HL-60 (cell line): ENCODE measurements at regions not wholly inside any gene's neighbourhood (a gene's known extent, or its start where the extent isn't known, plus 50 kb on each side); places are given as distances from the start of the nearest gene placed in this dataset.
"Not testable (repeated sequence)": the region's sequence is repeated elsewhere in the genome, so short reads cannot be mapped to it uniquely, and the experiment has no call there.

ENCODE experiments used
- DNase-seq, 2 experiments: peaks; one replicate each; pipeline ENCODE4 v3.0.0-alpha.2; 2010 to 2020; ENCODE audit warnings: low read depth in 1 of 2, low spot score in 1 of 2
- H3K27ac ChIP-seq: fragments of 250-450 bp; sonication (Bioruptor Pico); replicated peaks from 2 replicates; pipeline ENCODE4 v1.5.1; 2020; ENCODE audit warnings: mild to moderate bottlenecking, moderate library complexity
- H3K27me3 ChIP-seq: fragments of 250-450 bp; sonication (Bioruptor Pico); 2 replicates; pipeline ENCODE4 v1.5.1; 2021; ENCODE audit warnings: mild to moderate bottlenecking, moderate library complexity; ENCODE audit not compliant: insufficient read depth, poor library complexity, severe bottlenecking
- H3K4me3 ChIP-seq: replicated peaks from 2 replicates; pipeline ENCODE4 v1.5.1; 2011; ENCODE audit warnings: mild to moderate bottlenecking, control low read depth, low read length; ENCODE audit not compliant: insufficient read depth
- CTCF ChIP-seq: IDR thresholded peaks from one replicate; pipeline ENCODE4 v1.5.1; 2011; ENCODE audit warnings: low read length, control low read depth, inconsistent platforms; ENCODE audit not compliant: insufficient read depth
- GABPA ChIP-seq: IDR thresholded peaks from 2 replicates; pipeline ENCODE4 v1.6.1; 2012; ENCODE audit warnings: low read depth
- POLR2AphosphoS5 ChIP-seq: IDR thresholded peaks from 2 replicates; pipeline ENCODE4 v1.6.1; 2012; ENCODE audit warnings: low read depth
- REST ChIP-seq: IDR thresholded peaks from 2 replicates; pipeline ENCODE4 v1.6.1; 2012; ENCODE audit warnings: low read depth; ENCODE audit not compliant: insufficient replicate concordance
- SPI1 ChIP-seq: IDR thresholded peaks from 2 replicates; pipeline ENCODE4 v1.6.1; 2012; ENCODE audit warnings: low read depth, mild to moderate bottlenecking, borderline replicate concordance

DNA sequence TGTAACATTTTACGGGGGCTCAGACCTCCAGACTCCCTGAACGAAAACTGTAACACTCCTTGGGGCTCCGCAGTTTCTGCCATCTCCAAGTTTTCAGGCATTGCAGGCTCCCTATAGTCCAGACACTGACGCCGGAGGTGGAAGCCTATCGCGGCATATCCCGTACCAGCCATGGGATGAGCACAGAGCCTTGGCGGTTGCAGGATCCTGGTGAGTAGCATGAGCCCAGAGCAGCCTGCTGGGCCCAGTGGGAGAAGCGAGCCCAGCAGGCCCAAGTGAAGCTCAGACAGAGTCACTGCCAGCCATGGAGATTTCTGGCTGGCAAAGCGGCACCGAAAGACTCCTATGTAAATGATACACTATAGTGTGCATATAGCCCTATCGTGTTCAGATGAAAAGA lies 446.8 kb downstream of the COL11A1 start:
- Histone ChIP-seq H3K4me3 (no peak overlapping the region), H3K27me3 (no peaks in the 10 kb centered on the region), H3K27ac (no peak overlapping the region)
- DNase-seq, result no peak
- TF ChIP-seq SPI1, result no peak
- TF ChIP-seq REST, result no peak
- no peak for TF ChIP-seq GABPA
- TF ChIP-seq CTCF, result no peak
- TF ChIP-seq POLR2AphosphoS5, result no peak

GRCh38 chr1:102659876-102660483 lies 448.3 kb downstream of the COL11A1 start:
- DNase-seq, H3K27ac ChIP-seq: not testable (repeated sequence)

DNA sequence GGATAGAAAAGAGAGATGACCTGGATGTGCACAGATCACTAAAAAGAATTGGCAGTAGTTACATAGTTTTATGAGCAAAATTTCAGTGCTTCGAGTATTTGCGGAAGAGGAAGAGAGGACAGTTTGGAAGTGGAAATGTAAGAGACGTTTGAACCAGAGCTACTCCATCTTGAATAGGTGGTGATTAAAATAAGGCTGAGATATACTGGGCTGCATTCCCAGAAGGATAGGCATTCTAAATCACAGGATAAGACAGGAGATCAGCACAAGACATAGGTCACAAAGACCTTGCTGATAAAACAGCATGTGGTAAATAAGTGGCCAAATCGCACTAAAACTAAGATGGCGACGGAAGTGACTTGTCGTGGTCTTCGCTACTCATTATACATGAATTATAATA lies 453.3 kb downstream of the COL11A1 start:
- Histone ChIP-seq H3K27me3 (no peaks in the 10 kb centered on the region), H3K4me3 (no peak overlapping the region), H3K27ac (no peak overlapping the region)
- DNase-seq, result no peak
- TF ChIP-seq POLR2AphosphoS5 (no peak), GABPA (no peak), CTCF (no peak), SPI1 (no peak), REST (no peak)

More at GRCh38 chr1:102659876-102660483, 448.3 kb downstream of the COL11A1 start:
- not testable (repeated sequence) for H3K27me3 ChIP-seq, H3K4me3 ChIP-seq

- DNase-seq, result no peak
- Histone ChIP-seq H3K4me3 (no peak overlapping the region), H3K27ac (no peak overlapping the region), H3K27me3 (no peaks in the 10 kb centered on the region)
- TF ChIP-seq REST, result no peak
- TF ChIP-seq SPI1, result no peak
- TF ChIP-seq GABPA, result no peak
- TF ChIP-seq POLR2AphosphoS5, result no peak
- TF ChIP-seq CTCF, result no peak
These were observed 467.4 kb downstream of the COL11A1 start for GRCh38 chr1:102640872-102641271.
